ENCODE measurements at regions not wholly inside any gene's neighbourhood (a gene's known extent, or its start where the extent isn't known, plus 50 kb on each side); places are given as distances from the start of the nearest gene placed in this dataset.

DNA sequence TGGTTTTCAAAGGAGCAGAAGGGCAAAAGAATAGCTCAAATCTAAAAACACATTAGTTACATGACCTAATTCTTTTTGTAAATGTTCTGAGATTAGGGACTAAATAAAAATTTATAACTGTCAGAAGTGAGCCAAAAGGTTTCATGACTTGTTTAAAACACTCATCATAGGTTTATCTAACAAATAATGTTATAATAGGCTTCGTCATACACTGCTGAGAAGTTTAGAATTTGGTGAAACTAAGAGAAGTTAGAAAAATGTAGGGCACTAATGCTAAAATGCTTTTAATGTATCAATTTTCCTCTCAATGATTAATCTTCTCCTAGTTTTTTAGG lies 468.8 kb upstream of the CDIN1 start:
- FAIRE-seq = no peak
- in situ Hi-C loops (cut with MboI) = no loop called here
- Histone ChIP-seq H3K27ac (ENCODE audit: control insufficient read depth, insufficient read depth) (no peak overlapping the region), H3K4me3 (no peak overlapping the region), H3K9ac (ENCODE audit: control insufficient read depth, insufficient read depth, low read length) (no peak overlapping the region), H2AFZ (ENCODE audit: control insufficient read depth, low read depth, low read length) (no peak overlapping the region), H3K36me3 (ENCODE audit: control insufficient read depth in 2 of 2, insufficient read depth in 2 of 2, low read length in 1 of 2) (no peaks in the 10 kb centered on the region), H3K4me1 (ENCODE audit: control insufficient read depth, insufficient read depth, low read length) (no peaks in the 10 kb centered on the region), H3K9me3 (replicated peaks; ENCODE audit: control insufficient read depth, insufficient read depth, low read length) (no peaks in the 10 kb centered on the region), H3K79me2 (ENCODE audit: control insufficient read depth, insufficient read depth, low read length) (no peaks in the 10 kb centered on the region), H4K20me1 (ENCODE audit: control insufficient read depth, insufficient read depth) (no peaks in the 10 kb centered on the region), H3K27me3 (replicated peaks in 1 of 2; ENCODE audit: control insufficient read depth in 2 of 2, insufficient read depth in 2 of 2, low read length in 1 of 2) (no peaks in the 10 kb centered on the region), H3K4me2 (ENCODE audit: control insufficient read depth, insufficient read depth) (no peak overlapping the region)
- WGBS (ENCODE audit: insufficient coverage, insufficient replicate concordance, low lambda C conversion rate, missing lambda C conversion rate) = 0% methylated on average over 1 of the region's 1 CpG
- no peak for DNase-seq (ENCODE audit: low read depth, low spot score)
- BruUV-seq (replicated peaks) = no TSS peak
- ChIA-PET CTCF (interaction anchor here (0.6 to 0.7 kb wide), 2 partner anchors 34 to 371 kb away, joined by 3 read pairs; no protein-coding TSS in a partner anchor), SMC1A (ENCODE audit: uncharacterized antibody, unreplicated experiment) (no interaction called here), RAD21 (ENCODE audit: unreplicated experiment) (no interaction called here), POLR2A (no interaction called here)
- intact Hi-C loops (cut with micrococcal nuclease; ENCODE audit: unreplicated experiment) = no loop called here
- no peak for TF ChIP-seq BRCA1 (IDR thresholded peaks at IDR 0.05; ENCODE audit: low read depth, low read length)
- no peak for ATAC-seq

DNA sequence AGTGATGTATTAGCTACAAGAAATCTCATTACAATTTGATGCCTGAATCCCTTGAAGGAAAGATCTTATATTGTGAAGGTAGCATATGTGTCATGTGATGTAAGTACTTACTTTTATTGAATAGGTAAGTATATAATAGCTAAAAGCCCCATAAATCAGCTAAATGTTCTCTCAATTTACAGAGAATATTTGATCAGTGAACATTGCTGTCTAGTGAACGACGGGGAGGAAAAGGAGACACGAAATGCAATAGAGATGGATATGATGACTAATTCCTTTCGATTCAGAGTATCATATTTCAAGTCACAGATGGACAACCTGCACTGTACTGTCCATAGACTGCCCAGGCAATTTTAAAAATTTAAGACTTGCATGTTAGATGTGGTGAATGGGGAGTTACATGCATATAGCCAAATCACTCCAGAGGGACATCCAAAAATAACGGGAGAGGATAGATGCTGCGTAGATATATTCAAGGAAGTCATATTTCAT lies 462.1 kb upstream of the CDIN1 start:
- WGBS (ENCODE audit: insufficient coverage, insufficient replicate concordance, low lambda C conversion rate, missing lambda C conversion rate) = 45% methylated on average over 6 of the region's 6 CpGs
- Histone ChIP-seq H3K4me3 (no peak overlapping the region), H4K20me1 (ENCODE audit: control insufficient read depth, insufficient read depth) (no peaks in the 10 kb centered on the region), H3K9me3 (replicated peaks; ENCODE audit: control insufficient read depth, insufficient read depth, low read length) (no peaks in the 10 kb centered on the region), H3K4me2 (ENCODE audit: control insufficient read depth, insufficient read depth) (no peak overlapping the region), H3K9ac (ENCODE audit: control insufficient read depth, insufficient read depth, low read length) (no peak overlapping the region), H3K27me3 (replicated peaks in 1 of 2; ENCODE audit: control insufficient read depth in 2 of 2, insufficient read depth in 2 of 2, low read length in 1 of 2) (no peaks in the 10 kb centered on the region), H3K79me2 (ENCODE audit: control insufficient read depth, insufficient read depth, low read length) (no peaks in the 10 kb centered on the region), H3K36me3 (ENCODE audit: control insufficient read depth in 2 of 2, insufficient read depth in 2 of 2, low read length in 1 of 2) (no peaks in the 10 kb centered on the region), H3K27ac (ENCODE audit: control insufficient read depth, insufficient read depth) (no peak overlapping the region), H2AFZ (ENCODE audit: control insufficient read depth, low read depth, low read length) (no peak overlapping the region), H3K4me1 (ENCODE audit: control insufficient read depth, insufficient read depth, low read length) (no peaks in the 10 kb centered on the region)
- ChIA-PET CTCF (no interaction called here), RAD21 (ENCODE audit: unreplicated experiment) (no interaction called here), POLR2A (no interaction called here), SMC1A (ENCODE audit: uncharacterized antibody, unreplicated experiment) (no interaction called here)
- in situ Hi-C loops (cut with MboI) = no loop called here
- no peak for ATAC-seq
- TF ChIP-seq, protein P1, sequence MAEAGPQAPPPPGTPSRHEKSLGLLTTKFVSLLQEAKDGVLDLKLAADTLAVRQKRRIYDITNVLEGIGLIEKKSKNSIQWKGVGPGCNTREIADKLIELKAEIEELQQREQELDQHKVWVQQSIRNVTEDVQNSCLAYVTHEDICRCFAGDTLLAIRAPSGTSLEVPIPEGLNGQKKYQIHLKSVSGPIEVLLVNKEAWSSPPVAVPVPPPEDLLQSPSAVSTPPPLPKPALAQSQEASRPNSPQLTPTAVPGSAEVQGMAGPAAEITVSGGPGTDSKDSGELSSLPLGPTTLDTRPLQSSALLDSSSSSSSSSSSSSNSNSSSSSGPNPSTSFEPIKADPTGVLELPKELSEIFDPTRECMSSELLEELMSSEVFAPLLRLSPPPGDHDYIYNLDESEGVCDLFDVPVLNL (IDR thresholded peaks at IDR 0.05; ENCODE audit: low read depth, low read length) = no peak
- TF ChIP-seq NBN (IDR thresholded peaks at IDR 0.05) (no peak), TBL1XR1 (IDR thresholded peaks at IDR 0.05; ENCODE audit: low read depth, low read length) (no peak), CEBPB (IDR thresholded peaks at IDR 0.05; ENCODE audit: borderline replicate concordance in 1 of 2, low read depth in 2 of 2, low read length in 2 of 2) (no peak)
- FAIRE-seq = no peak
- no TSS peak for BruUV-seq (replicated peaks)
- DNase-seq (ENCODE audit: low read depth, low spot score) = no peak
- intact Hi-C loops (cut with micrococcal nuclease; ENCODE audit: unreplicated experiment) = no loop called here

Data from GM12878 (cell line).